Hippocampal formation (tissue), 2 donors: ENCODE measurements at regions not wholly inside any gene's neighbourhood (a gene's known extent, or its start where the extent isn't known, plus 50 kb on each side); places are given as distances from the start of the nearest gene placed in this dataset.

Experiments
- DNase-seq, 2 donors: peaks; one replicate each; lab custom pipeline; 2025; lab: John Stamatoyannopoulos, UW

DNA sequence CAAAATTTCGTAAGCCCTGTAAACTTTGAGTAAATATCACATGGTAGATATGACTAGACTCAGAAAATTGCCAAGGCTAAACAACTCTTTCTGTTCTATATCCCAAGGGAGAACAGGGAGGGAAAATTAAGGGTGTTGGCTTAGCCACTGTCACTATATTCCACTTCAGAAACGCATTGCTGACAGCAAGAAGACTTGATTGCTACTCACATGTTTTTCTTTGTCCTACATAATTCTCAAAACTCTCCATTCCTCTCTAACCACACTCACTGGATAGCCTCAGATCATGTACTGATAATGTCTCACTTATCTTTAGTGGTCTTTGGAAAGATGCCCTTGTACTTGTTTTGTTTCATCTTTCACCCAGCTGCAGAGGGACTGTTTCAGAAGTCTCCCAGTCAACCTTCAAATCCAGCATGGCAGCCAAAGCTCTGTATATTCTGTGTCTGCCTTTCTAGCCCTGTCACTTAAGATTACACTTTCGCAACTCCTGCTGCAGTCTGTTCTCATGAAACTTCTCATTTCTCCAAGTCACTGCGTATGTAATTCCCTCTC, 582.4 kb upstream of the FZD8 start:
- DNase-seq, result no peak

DNA sequence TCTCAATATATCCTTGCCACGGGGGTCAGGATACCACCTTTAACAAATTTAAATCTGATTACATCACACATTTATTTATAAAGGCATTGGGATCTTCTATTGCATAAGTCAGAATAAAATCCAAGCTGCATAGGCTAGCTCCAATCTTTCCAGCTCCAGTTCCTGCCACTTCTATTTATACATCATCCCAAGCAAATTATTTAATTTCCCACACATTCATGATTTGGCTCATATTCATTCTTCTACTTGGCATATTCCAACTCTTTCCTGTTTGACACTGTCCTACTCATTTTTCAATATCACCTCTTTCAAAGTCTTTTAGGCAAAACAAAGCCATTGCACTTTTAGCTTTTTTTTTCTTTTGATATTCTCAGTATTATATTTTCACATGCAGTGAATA, 579.0 kb upstream of the FZD8 start:
- no peak for DNase-seq

DNA sequence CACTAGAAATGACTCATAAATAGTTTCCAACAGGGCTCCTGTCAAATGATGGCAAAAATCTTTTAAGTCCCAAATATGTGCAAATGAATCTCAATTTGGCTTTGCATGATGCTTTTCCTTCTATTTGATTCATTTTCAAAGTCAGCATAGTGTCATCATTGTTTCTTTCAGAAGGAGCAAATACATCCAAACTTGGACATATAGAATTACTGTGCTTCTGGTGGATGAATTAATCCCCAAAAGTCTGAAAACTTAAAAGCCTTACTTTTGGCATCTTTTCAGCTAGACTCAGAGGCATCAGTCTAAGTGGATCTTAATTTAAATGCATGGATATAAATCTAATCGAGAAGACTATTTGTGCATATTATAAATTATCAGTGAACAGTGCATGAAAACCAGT, 578.1 kb upstream of the FZD8 start:
- DNase-seq, result no peak

DNA sequence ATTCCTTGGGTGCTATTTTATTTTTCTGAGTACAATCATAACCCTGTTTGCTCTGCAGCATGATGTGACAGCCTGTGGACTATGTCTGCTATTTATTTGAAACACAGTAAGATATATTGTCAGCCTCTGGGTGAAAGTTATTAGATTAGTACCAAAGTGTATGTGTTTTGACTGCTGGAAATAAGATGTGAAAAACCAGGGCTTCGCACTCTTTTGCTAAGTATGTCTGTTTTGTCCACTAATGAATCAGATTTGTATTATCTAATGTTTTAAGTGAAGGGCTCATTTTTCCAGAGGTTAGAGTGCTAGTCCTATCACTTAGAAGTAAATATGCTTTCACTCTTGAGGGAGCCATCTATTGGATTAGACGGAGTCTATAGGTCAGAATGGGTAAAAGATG, 569.8 kb upstream of the FZD8 start:
- DNase-seq, result no peak

DNA sequence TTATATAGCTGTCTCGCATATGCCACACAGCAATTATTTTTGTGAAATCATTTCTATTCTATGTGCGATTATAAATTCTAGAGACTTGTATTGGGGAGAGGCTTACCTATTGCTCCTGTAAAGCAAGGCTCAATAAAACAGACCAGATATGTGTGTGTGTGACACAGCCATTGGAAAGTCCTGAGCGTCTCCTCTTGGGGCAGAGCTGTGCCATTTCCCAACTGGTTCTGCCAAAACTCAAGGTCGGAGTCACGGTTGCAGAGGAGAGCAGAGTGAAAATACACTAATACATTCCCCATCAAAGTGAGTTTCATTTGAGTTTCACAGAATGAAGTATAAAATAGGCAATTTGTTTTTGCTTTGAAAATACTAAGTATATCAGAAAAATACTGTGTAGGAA, 567.4 kb upstream of the FZD8 start:
- no peak for DNase-seq

DNA sequence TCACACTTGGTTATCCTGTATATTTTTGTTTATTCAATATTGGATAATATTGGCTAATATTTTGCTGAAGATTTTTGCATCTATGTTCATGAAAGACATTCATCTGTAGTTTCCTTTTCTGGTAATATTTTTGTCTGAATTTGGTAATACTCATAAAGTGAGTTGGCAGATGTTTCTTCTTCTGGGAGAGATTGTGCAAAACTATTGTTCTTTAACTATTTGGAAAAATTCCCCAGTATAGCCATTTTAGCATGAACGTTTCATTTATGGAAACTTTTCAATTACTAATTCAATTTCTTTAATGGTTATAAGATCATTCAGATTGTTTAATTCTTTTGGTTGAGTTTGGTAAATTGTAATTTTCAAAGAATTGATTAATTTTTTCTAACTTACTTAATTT, 560.8 kb upstream of the FZD8 start:
- no peak for DNase-seq

DNA sequence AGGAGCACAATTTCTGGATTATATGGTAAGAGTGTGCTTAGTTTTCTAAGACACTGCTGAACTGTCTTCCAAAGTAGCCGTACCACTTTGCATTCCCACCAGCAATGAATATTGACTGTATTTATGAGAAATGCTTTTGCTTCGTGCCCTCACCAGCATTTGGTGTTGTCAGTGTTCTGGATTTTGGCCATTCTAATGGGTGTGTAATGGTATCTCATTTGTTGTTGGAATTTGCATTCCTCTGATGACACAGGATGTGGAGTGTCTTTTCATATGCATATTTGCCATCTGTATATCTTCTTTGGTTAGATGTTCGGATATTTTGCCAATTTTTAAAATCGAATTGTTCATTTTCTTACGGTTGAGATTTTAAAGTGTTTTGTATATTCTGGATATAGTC, 558.5 kb upstream of the FZD8 start:
- DNase-seq, result no peak

DNA sequence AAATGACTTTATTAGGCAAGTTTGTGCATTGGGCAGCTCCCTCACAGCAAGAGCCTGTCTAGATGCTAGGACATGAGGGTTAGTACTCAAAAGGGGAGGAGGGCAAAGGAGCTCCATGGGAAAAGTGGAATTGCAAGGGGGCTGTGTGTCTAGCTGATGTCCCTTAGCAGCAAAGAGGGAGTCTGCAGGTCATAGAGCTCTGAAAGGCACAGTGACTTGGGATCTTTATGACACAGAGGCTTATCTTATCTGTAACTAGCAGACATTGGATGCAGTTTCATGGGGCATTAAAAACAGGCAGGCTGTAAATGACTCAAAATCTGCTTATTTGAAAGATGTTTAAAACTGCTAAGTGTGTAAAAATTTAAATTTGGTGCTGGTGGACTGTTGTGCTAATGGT, 556.2 kb upstream of the FZD8 start:
- DNase-seq, result no peak

DNA sequence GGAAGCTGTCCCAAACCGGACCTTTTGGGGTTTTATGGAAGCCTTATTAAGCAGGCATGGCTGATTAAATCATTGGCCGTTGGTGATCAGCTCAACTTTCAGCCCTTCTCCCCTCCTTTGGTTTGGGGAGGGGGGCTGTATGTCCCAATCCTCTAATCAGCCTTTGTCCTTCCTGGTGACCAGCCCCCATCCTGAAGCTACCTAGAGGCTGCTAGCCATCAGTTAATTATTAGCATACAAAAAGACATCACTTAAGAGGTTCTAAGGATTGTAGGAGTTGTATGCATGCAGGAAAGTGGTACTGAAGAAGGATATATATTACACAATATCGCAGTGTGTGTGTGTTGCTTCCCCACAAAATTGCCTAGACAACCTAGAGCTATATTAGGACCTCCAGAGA, 553.3 kb upstream of the FZD8 start:
- DNase-seq, result no peak

DNA sequence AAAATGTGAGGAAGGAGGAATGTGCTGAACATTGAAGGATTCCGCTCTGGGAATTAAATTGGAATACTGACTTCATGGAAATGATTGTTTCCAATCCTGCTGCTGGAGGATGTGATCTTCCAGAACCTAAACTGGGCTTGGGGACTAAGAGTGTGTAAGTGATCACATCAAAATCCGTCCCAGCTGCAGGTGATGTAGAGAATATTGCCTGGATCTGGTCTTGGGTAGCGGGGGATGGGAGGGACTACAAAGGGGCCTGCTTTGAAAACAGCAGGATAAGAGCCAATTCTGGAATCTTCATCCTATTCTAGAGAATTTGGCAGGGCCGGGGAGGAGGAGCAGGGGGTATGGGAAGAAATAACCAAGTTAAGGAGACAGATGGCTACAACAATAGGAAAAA, 552.2 kb upstream of the FZD8 start:
- no peak for DNase-seq

DNA sequence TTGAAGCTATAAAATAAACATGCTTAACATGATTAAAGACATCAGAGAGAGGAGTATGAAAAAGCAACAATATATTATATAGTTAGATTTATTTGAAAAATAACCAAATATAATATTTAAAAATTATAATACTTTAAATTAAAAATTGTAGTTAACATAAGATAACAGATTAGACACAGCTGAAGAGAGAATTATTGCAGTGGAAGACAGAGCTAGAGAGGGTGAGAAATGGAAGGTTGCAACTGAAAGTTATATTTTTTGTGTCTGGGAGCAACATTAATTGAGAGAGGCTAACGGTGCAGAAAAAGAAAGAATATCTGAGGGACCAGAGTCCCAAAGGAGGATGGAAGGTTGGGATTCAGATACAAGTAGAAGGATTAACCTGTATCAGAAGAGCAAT, 548.9 kb upstream of the FZD8 start:
- DNase-seq, result no peak

DNA sequence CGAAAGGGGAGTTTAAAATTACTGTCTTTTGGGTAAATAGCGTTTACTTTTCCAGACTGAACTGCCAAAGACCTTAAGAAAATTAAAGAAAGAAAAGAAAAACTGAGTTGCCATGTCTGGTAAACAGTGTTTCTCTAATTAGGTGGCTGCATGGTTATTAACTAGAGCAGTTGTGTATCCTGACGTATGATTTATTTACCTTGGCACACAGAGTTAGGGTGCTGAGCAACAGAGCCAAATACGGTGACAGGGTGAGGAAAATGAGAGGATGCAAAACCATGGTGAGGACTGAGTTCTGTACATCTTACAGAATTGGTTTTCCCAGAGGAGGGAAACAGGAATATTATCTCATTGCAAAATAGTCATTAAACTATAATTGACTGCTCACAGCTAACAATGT, 546.4 kb upstream of the FZD8 start:
- DNase-seq, result no peak

DNA sequence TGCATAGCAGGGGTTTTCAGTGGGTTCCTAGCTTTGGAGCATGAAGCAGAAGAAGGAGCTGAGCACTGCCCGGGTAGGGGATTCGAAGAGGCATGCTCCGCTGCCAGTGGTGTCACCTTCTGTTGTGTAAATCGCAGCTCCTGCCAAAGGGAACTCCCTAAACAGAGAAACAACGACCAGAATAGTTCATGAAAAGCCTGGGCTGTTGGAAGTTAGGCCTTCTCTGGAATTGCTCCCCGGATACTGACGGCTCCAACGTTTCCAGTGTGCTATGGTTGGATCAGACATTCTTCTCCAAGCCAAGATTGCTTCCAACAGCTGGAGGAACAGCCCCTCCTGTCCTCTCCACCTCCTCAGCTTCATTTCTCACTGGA, 546.0 kb upstream of the FZD8 start:
- DNase-seq, result no peak

DNA sequence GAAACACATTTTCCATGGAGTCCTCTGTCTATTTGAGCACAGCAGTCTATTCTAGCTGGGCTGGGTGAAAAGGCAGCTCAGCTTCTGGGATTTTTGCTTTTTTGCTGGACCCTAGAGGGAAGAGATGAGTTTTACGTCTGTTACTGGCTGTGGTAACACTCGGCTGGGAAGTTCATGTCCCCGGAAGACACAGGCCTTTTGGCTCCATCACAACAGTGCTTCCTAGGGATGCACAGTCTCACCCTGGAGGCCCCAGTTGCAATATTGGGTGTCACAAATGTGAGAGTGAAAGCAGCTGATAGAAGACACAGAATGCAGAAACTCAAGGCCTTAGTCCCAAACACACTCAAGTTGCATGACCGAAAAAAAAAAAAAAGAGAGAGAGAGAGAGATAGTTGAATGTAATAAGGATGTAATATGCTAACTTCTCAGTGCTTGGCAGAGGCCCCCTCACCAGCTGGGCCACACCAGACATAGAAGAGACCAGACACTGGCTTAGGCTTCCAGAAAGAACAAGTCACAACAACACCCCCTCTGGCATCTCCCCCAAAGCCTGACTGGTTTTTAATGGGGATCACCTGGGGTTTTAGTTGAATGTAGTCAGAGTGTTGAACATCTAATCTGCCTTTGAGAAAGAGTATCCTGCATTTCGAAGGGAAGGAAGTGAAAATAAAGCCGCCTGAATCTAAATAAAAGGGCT, 545.4 kb upstream of the FZD8 start:
- no peak for DNase-seq

DNA sequence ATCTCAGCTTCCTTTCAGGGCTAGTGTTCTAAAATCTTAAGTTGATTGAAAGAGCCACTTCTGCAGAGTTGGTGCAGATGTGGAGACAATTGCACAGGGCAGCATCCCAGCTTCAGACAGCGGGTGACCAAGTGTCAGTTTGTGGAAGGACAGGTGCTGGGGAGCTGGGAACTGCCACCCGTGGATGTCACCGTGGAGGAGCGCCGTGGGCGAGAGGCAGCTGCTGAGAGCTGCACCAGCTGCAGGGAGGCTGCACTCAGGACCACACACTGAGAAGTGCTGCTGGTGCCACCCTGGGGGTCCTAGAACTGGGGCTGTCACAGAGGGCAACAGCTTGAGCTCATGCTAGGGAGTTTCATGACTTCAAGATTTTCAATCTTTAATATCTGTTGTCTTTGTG, 543.0 kb upstream of the FZD8 start:
- no peak for DNase-seq

DNA sequence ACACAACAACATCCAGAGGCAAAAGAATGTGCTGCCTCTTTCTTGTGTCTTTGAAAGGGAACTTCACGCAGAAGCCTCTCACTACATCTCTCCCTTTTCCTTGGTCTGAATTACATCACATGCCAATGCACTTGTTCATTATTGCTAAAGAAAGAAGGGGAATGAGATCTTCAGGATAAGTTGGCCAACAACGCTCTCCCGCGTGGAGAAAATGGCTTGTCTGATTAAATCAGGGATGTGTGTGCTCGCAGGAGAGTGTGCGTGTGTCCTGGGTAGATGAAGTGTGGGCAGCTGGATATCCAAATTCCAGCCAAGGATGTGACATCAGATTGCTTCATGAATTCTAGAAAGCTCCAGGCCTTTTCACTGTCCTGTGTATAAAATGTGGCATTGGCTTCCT, 541.6 kb upstream of the FZD8 start:
- no peak for DNase-seq

DNA sequence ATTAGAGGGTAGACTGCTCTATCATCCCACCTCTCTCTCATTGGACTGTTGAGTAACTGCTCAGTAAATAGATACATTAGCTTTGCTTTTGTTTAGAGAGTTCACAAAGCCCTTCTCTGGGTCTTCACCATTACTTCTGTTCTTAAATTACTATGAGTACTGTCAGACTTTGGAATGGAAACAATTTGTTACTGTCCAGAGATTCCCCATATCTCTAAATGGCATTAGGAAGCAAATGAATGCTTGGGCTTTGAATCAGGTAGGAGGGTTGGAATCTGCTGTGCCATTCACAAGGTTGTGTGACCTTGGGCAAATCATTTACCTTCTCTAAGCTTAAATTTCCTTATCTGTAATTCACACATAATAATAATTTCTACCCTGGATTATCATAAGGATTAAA, 541.0 kb upstream of the FZD8 start:
- DNase-seq, result no peak

DNA sequence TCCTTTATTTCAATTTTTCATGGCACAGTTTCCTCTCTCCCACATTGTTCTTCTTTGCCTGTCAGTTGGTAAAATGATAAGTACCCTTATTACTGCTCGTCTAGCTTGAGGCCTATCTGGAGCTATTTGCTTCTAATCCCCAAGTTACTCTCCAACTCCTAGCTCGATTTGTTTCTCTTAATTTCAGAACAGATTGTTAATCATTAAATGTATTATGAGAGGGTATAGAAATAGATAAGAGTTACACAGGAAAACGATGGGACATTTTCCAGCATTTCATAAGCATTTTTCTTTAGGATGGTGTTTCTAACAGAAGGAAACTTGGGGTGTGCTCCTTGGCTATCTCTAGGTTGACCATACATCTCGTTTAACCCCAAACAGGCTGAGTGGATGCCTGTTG, 540.5 kb upstream of the FZD8 start:
- DNase-seq, result no peak

DNA sequence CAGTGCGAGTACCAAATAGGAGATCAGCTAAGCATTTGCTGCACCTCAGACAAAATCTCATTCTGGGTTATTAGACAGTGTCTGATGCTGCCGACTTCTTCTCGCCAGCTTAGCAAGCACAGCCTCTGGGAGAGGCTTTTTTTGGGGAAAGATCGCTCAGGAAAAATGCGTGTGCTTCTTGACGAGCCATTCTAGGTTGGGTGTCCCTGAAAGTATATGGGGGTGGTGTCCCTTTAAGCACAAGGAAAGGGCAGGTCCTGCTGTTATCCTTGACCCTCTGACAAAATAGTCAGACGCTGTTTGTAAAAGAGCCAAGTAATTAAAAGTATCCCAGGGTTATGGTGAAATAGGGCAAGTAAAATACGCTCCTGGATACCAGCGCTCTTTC, 540.1 kb upstream of the FZD8 start:
- DNase-seq, result no peak

DNA sequence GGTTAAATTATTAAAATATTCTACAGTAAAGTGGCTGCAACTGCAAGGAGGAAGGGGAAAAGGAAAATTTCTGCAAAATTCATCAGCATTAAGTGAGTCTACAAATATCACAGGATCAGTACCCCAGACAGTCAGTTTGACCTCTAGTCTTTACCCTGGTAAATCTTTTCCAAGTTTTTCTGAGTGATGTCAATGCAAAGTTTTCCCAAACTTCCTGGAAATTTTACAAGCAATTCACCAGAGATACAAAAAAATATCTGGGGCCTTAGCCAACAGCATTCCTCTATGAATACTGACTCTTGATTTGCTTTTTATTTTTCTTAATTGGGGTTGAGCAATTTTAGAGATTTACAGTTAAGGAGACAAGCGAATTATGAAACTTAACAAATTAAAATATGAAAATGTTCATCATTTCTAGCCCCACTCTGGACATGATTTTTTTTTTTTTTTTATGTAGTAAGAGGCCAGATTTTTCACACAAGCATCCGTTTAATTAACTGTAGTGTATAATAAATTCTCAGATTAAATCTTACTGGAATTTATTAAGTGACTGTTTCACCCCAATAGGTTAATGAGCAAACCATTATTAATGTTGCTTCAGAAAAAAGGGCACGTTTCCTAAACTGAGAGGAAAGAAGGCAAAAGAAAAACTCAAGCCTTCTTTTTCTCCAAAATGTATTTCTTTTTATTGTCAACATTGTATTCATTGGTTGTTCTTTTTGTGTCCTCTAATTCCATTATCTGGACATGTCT, 539.5 kb upstream of the FZD8 start:
- no peak for DNase-seq

DNA sequence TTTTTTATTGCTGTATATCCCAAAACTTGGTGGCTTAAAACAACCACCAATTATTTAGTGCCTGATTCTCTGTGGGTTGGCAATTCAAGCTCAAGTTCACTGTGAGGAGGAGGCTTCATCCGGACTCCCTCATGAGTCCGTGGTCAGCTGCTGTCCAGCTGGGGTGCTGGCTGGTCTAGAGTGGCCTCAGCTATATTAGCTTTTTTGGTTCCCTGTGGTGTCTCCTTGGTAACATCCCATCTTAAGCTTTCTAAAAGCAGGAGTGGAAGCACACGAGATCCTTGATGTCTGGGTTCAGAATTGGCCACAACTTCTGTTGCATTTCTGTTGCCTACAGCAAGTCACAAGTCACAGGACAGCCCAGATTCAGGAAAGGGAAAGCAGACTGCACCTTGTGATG, 536.5 kb upstream of the FZD8 start:
- no peak for DNase-seq

DNA sequence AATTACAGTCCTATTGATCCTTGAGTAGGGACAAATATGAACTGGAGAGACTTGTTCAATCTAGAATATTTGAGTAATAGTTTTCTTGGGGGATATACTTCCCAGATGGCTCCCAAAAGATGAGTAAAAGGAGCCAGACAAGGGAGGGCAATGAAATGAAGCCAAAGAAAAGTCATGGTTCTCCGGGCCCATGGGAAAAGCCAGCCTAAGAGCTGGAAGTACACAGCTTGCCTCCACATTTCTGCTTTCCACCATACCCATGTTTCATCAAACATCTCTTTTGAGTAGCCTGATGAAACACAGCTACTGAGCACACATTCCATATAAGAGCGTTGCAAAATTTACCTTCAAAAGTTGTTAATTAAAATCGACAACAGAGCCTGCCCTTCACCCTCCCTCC, 535.0 kb upstream of the FZD8 start:
- DNase-seq, result no peak

DNA sequence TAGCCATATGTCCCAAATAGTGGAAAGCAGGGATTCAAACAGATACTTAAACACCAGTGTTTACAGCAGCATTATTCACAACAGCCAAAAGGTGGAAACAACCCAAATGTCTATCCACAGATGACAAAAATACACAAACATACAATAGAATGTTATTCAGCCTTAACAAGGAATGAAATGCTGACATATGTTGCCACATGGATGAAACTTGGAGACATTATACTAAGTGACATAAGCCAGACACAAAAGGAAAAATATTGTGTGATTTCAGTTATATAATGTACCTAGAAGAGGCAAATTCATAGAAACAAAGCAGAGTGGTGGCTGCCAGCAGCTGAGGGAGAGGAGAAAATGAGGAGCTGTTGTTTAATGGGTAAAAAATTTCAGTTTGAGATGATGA, 533.9 kb upstream of the FZD8 start:
- DNase-seq, result no peak

DNA sequence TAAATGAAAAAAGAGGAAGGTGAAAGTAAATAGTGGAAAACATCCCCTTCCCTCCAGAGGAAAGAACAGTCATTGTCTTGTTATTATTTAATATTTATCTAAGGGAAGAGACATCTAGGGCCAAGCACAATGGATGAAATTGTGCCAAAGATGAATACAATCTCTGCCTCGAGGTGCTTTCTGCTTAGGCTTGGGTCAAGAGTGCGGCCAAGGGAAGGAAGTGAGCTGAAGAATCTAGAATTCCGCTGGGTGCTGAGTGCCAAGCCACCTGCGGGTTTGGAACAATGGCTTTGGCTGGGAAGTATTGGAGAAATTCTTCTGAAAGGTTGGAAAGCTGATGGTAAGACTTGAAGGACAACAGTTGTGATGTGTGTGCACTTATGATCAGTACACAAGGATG, 531.3 kb upstream of the FZD8 start:
- no peak for DNase-seq
